HG03520 (cell line): ENCODE measurements at regions not wholly inside any gene's neighbourhood (a gene's known extent, or its start where the extent isn't known, plus 50 kb on each side); places are given as distances from the start of the nearest gene placed in this dataset.

Experiments used
- ATAC-seq: cut with Tn5 transposase; IDR thresholded peaks from one replicate; pipeline ENCODE4 v1.9.1; 2021; ENCODE audit warnings: mild to moderate bottlenecking, moderate library complexity; ENCODE audit not compliant: unreplicated experiment

GRCh38 chr12:25746131-25746530 lies 193.0 kb upstream of the LMNTD1 start:
- no peak for ATAC-seq

- ATAC-seq = no peak
Observed at GRCh38 chr12:25752710-25753309, 199.7 kb upstream of the LMNTD1 start.

DNA sequence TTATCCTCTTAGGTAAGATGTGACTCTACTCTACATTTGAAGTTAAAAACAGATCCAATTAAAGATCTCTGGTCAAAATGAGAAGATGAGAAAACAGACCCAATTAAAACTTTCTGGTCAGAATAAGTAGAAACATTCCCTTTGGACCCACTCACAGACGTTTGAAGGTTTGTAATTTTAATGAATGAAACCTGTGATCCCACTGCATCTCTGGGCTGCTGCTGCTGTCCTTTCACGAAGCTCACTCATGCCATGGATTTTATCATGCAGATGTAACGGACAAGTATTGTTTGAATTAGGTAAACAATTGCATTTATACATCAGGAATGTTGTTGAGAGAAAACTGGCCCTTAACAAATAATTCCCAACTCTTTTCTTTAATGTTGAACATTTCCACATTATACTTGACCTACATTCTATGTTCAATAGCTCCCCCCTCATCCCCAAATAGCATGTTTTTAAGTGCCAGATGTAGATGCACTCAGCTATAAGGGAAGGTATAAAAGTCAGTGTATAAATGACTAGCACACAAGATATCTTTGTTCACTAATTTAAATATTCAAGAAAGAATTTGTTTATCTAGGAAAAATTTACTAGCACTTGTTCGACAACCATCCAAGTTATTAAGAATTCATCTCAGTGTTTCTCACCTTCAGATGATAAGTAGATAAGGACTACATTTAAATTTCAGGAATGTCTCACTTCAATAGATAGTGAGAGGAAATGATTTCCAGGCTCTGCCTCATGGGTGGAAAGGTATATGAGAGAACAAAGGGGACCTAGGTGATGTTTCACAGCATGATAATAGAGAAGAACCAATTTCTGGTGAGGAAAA lies 202.3 kb upstream of the LMNTD1 start:
- ATAC-seq = no peak

DNA sequence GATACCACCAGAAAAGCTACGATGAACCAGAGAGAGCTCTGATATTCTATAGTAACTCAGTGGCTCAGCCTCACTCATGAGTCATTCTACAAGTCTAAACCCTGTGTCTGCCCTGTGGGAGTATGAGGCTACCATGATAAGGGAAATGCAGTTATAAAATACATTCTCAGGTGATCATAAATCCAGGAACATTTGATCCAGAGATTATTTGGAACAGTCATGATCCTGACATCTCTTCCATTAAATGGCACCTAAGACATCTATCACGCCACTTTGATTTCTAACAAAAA lies 202.6 kb upstream of the RASSF8 start:
- no peak for ATAC-seq

- no peak for ATAC-seq
Observed at GRCh38 chr12:25757037-25757665, 201.3 kb upstream of the RASSF8 start.

GRCh38 chr12:25759752-25760151 lies 198.7 kb upstream of the RASSF8 start:
- ATAC-seq = no peak

GRCh38 chr12:25761356-25761755 lies 197.1 kb upstream of the RASSF8 start:
- no peak for ATAC-seq

DNA sequence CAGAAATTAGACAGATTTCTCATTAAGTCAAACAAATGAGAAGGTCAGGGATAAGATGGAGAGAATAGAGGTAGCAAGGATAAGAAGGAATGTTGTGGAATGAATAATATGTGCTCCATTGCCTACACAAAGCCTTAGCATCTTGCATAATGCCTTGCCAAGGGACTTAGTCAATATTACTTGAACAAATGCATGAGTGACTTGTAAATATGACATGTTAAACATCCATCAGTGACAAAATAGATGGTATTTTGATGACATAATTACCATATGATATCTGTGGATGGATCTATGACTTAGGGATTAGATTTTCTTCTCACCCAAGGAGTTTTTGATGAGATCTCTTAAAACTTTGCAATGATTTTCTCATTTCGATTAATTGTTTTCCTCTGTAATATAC lies 194.1 kb upstream of the RASSF8 start:
- no peak for ATAC-seq

- no peak for ATAC-seq
Observed at GRCh38 chr12:25764892-25765291, 193.6 kb upstream of the RASSF8 start.

GRCh38 chr12:25767606-25768005 lies 190.9 kb upstream of the RASSF8 start:
- no peak for ATAC-seq

- no peak for ATAC-seq
Observed at GRCh38 chr12:25768151-25768550, 190.3 kb upstream of the RASSF8 start.

DNA sequence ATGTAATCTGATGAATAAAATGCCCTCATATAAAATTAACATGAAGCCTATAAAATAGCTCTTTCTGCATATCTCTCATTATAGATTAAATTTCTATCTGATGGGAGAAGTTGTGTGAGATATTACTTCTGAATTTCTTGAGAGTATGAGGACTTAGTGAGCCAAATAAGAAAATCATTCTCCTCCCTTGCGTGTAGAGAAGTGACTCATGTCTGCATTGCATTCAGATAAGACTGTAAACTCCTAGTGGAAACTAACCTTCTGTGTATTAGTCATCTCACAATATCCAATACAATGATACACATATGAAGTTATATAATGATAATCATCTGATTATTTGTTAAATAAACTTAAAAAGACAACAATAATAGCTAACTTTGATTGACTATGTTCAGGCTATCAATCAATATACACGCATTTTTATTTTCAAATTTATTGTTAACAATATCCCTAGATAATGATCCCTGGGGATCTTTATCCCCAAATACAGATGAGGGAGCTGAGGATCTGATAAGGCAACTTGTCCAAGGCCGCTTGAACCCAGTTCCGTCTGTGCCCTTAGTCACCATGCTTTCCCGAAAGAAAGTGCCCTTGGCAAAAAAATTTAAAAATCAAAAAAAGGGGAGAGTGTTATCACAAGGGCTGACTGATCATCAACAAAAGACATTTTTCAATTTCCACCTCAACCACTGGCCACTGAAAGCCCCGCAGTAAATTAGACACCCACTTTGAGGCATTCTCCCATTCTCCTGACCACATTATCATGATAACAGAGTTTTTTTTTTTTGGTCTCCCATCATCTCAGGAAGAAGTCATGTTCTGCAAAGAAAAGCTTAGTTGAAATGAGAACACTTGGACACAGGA lies 189.2 kb upstream of the RASSF8 start:
- ATAC-seq = no peak

DNA sequence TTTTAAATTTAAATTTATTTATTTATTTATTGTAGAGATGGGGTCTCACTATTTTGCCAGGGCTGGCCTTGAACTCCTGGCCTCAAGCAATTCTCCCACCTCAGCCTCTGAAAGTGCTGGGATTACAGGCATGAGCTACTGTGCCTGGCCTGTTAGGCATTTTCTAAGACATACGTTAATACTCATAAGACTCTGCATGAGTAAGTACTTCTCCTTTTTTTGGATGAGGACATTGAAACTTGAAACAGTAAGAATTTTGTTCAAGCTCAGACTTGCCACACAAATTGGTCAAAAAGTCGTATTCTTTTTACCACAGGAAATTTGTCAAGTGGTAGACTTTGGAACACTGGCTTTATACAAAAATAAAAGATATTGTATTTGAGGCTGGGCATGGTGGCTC lies 187.4 kb upstream of the RASSF8 start:
- peak; percentile 64 for ATAC-seq

DNA sequence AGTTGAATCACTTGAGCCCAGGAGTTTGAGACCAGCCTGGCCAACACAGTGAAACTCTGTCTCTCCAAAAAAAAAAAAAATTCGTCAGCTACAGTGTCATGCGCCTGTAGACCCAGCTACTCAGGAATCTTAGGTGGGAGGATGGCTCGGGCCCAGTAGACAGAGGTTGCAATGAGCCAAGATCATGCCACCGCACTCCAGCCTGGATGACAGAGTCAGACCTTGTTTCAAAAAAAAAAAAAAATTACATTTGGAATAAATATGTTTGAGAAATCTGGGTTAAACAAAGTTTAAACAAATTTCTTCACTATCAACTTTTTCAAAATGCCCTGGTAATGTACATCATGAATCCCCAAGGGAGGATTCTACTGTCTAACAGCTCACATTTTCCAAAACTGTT lies 187.0 kb upstream of the RASSF8 start:
- no peak for ATAC-seq

GRCh38 chr12:25775968-25776367 lies 182.5 kb upstream of the RASSF8 start:
- ATAC-seq = no peak

DNA sequence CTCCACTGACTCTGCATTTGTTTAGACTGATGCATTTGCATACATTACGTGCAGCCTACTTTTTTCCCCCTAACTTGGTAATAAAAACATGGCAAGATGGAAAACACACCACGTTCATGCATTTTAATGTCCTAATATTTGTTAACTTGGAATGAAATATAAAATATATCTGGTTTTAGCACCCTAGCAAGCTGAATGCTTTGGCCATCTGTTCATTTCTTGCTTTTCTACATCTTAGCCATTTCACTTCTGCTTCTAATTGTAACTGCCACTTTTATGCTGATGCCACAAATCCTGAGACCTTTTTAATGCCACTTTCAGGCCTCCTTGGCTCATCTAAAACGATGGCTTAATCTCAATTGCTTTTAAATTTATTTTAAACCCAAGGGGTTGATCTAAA lies 177.7 kb upstream of the RASSF8 start:
- ATAC-seq = no peak

DNA sequence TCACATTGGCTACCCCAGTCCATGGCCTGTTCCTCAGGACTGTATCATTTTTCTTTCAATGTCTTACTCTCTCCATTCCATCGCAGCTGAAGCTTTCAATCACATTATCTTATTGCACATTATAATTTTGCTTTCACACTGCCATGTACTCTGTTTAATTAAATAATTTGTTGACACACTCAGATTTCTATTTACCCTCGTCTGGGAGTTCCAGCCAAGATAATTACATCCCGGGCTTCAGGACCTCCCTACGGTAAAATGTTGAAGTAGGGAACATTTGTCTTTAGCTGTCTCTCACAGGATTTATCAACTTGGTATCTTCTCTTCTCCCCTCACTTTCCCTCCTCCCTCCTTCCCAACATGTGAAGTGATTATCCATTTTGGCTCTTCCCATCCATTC lies 177.2 kb upstream of the RASSF8 start:
- ATAC-seq = no peak

- ATAC-seq = no peak
Observed at GRCh38 chr12:25783566-25783965, 174.9 kb upstream of the RASSF8 start.

DNA sequence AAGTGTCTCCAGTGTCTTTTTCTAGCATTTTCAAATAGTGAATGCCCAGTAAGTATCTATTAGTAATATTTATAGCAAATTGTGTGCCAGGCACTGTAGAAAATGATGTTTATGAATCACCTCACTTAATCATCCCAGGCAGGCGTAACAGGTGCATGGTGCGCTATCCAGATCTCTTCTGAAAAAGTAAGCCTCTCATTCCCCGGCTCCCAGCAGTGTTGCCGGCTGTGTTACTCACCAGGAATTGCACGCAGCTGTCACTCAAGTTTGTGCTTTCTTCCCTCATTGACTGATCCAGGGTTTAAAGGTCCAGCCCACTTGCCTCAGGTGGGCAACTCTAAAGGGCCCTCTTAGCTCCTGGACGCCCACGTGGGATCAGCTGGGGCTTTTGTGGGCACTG lies 173.8 kb upstream of the RASSF8 start:
- ATAC-seq = no peak

DNA sequence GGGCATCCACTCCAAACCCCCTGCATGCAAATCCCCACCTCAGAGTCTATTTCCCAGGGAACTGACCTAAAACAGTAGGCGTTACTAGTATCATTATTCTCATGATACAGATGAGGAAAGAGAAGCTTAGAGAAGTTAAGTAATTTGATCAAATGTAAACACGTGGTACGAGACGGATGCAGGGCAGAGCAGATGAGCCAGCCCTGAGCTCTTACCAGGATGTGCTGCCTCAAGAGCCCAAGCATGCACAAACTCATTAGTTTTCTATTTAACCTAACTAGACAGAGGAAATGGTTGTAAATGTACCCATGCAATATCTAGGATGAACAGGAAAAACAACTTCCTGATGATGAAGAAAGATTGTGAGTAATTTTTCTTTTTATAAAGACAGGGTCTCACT lies 173.3 kb upstream of the RASSF8 start:
- no peak for ATAC-seq

- no peak for ATAC-seq
Observed at GRCh38 chr12:25787701-25788100, 170.8 kb upstream of the RASSF8 start.
